MCF 10A (cell line): ENCODE measurements at regions not wholly inside any gene's neighbourhood (a gene's known extent, or its start where the extent isn't known, plus 50 kb on each side); places are given as distances from the start of the nearest gene placed in this dataset.

Experiments used
- BruUV-seq: library from RNA; stranded (reverse); fragments of 400-500 nt; replicated peaks from 2 replicates; lab custom pipeline; 2021; lab: Mats Ljungman, UMichigan
- CTCF ChIA-PET: fragments of 300-600 bp; sonication (Branson Sonifier 250); formaldehyde crosslinking; extraction: SDS; loops from one replicate; lab custom pipeline; 2021; ENCODE audit warnings: antibody characterized with exemption, inconsistent platforms; lab: Yijun Ruan, JAX
- POLR2A ChIA-PET: fragments of 300-600, 350-650 bp; sonication (Branson Sonifier 250); formaldehyde crosslinking; extraction: SDS; loops from one replicate; lab custom pipeline; 2020; ENCODE audit warnings: antibody characterized with exemption, inconsistent platforms; lab: Yijun Ruan, JAX
- DNase-seq: peaks from one replicate; pipeline ENCODE4 v3.0.0-alpha.2; 2018; ENCODE audit not compliant: unreplicated experiment
- H3K27ac Mint-ChIP-seq: one replicate; pipeline ENCODE4 v1.8.0; 2022; ENCODE audit warnings: mild to moderate bottlenecking, low read depth, mixed read lengths; ENCODE audit not compliant: unreplicated experiment
- H3K27me3 Mint-ChIP-seq: one replicate; pipeline ENCODE4 v1.8.0; 2022; ENCODE audit warnings: mixed read lengths; ENCODE audit not compliant: insufficient read depth, unreplicated experiment
- H3K36me3 Mint-ChIP-seq: one replicate; pipeline ENCODE4 v1.8.0; 2022; ENCODE audit warnings: mild to moderate bottlenecking, moderate library complexity, mixed read lengths; ENCODE audit not compliant: insufficient read depth, unreplicated experiment
- H3K4me1 Mint-ChIP-seq: one replicate; pipeline ENCODE4 v1.8.0; 2022; ENCODE audit warnings: mixed read lengths; ENCODE audit not compliant: insufficient read depth, unreplicated experiment
- H3K4me3 Mint-ChIP-seq: one replicate; pipeline ENCODE4 v1.8.0; 2022; ENCODE audit warnings: mild to moderate bottlenecking, moderate library complexity, mixed read lengths; ENCODE audit not compliant: unreplicated experiment
- H3K9me3 Mint-ChIP-seq: one replicate; pipeline ENCODE4 v1.8.0; 2022; ENCODE audit warnings: mixed read lengths; ENCODE audit not compliant: unreplicated experiment
- intact Hi-C: fragments of 100-400 bp; cut with micrococcal nuclease; formaldehyde crosslinking; loops from 2 replicates; pipeline ENCODE4 v1.14.1; 2022
- TF ChIP-seq, protein P1 (sequence below): fragments of 200-600 bp; IDR thresholded peaks from one replicate; pipeline ENCODE4 v1.8.0; 2022; ENCODE audit warnings: antibody characterized with exemption, mild to moderate bottlenecking; ENCODE audit not compliant: unreplicated experiment

- Mint-ChIP-seq H3K27ac (no peak overlapping the region), H3K4me1 (peaks cover 6% of the 10 kb centered on the region), H3K4me3 (no peak overlapping the region), H3K36me3 (no peaks in the 10 kb centered on the region), H3K9me3 (peaks cover 29% of the 10 kb centered on the region), H3K27me3 (no peaks in the 10 kb centered on the region)
- peak; percentile 70 for DNase-seq
- TF ChIP-seq, protein P1, sequence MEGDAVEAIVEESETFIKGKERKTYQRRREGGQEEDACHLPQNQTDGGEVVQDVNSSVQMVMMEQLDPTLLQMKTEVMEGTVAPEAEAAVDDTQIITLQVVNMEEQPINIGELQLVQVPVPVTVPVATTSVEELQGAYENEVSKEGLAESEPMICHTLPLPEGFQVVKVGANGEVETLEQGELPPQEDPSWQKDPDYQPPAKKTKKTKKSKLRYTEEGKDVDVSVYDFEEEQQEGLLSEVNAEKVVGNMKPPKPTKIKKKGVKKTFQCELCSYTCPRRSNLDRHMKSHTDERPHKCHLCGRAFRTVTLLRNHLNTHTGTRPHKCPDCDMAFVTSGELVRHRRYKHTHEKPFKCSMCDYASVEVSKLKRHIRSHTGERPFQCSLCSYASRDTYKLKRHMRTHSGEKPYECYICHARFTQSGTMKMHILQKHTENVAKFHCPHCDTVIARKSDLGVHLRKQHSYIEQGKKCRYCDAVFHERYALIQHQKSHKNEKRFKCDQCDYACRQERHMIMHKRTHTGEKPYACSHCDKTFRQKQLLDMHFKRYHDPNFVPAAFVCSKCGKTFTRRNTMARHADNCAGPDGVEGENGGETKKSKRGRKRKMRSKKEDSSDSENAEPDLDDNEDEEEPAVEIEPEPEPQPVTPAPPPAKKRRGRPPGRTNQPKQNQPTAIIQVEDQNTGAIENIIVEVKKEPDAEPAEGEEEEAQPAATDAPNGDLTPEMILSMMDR = no peak
- no TSS peak for BruUV-seq
- POLR2A ChIA-PET = no interaction called here
- CTCF ChIA-PET = interaction anchor here (0.6 to 0.9 kb wide), 2 partner anchors 65 to 79 kb away, joined by 3 to 7 read pairs; no protein-coding TSS in a partner anchor
- intact Hi-C loops = no loop called here
These were observed 345.8 kb downstream of the RPS29 start for GRCh38 chr14:49240383-49240782.

- no peak for DNase-seq
- Mint-ChIP-seq H3K27ac (no peak overlapping the region), H3K9me3 (peaks cover 8% of the 10 kb centered on the region), H3K4me1 (no peaks in the 10 kb centered on the region), H3K27me3 (no peaks in the 10 kb centered on the region), H3K36me3 (no peaks in the 10 kb centered on the region), H3K4me3 (no peak overlapping the region)
- intact Hi-C loops = no loop called here
- CTCF ChIA-PET = interaction anchor here (0.6 kb wide), 1 partner anchor 108 kb away, joined by 3 read pairs; no protein-coding TSS in a partner anchor
- POLR2A ChIA-PET = no interaction called here
- TF ChIP-seq, protein P1 = no peak
- no TSS peak for BruUV-seq
These were observed 357.6 kb downstream of the RPS29 start for GRCh38 chr14:49228552-49228951.

DNA sequence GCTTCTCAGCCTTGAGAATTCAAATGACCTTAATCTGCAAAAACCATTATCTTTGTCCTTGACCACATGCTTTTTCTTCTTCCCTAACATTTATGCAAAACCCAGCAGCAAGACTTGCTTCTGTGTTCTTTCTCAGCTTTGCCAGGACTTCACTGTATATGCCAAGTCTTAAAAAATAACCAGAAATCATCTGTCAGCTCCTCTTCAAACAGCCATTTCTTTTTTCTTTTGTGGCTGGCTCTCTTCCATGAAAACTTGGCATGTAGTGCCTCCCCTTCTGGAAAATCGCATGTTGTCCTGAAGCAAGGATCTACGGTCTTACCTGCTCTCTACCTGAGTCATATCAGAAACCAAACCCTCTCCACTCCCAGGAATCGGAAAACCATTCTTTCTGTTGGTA lies 364.9 kb downstream of the RPS29 start:
- Mint-ChIP-seq H3K36me3 (no peaks in the 10 kb centered on the region), H3K27ac (no peak overlapping the region), H3K4me1 (peaks cover 4% of the 10 kb centered on the region), H3K9me3 (no peaks in the 10 kb centered on the region), H3K4me3 (no peak overlapping the region), H3K27me3 (no peaks in the 10 kb centered on the region)
- ChIA-PET POLR2A (no interaction called here), CTCF (no interaction called here)
- BruUV-seq = no TSS peak
- intact Hi-C loops = no loop called here
- DNase-seq = peak; percentile 32
- TF ChIP-seq, protein P1 = no peak

- TF ChIP-seq, protein P1 = no peak
- CTCF ChIA-PET = no interaction called here
- no TSS peak for BruUV-seq
- intact Hi-C loops = no loop called here
- POLR2A ChIA-PET = no interaction called here
- Mint-ChIP-seq H3K36me3 (no peaks in the 10 kb centered on the region), H3K4me3 (no peak overlapping the region), H3K9me3 (no peaks in the 10 kb centered on the region), H3K27ac (no peak overlapping the region), H3K4me1 (peaks cover 4% of the 10 kb centered on the region), H3K27me3 (no peaks in the 10 kb centered on the region)
- DNase-seq = peak; percentile 34
These were observed 365.7 kb downstream of the RPS29 start for GRCh38 chr14:49220492-49220891.
